GM12878 (cell line): ENCODE measurements at regions not wholly inside any gene's neighbourhood (a gene's known extent, or its start where the extent isn't known, plus 50 kb on each side); places are given as distances from the start of the nearest gene placed in this dataset.

Experiments used
- ATAC-seq: fragments of 200-7000 bp; cut with Tn5 transposase; 3 replicates; pipeline ENCODE4 v1.9.1; 2020; ENCODE audit warnings: mild to moderate bottlenecking, moderate library complexity
- BruUV-seq: library from RNA; stranded (reverse); fragments of 400-500 nt; replicated peaks from 2 replicates; lab custom pipeline; 2021; lab: Mats Ljungman, UMichigan
- CTCF ChIA-PET: fragments of 300-600 bp; sonication (Branson Sonifier 250); formaldehyde crosslinking; extraction: SDS; loops from one replicate; lab custom pipeline; 2021; ENCODE audit warnings: inconsistent platforms; lab: Yijun Ruan, JAX
- POLR2A ChIA-PET: fragments of 350-600 bp; formaldehyde crosslinking; extraction: SDS; loops from one replicate; lab custom pipeline; 2021; ENCODE audit warnings: inconsistent platforms; lab: Charles Lee
- RAD21 ChIA-PET: fragments of 300-600 bp; sonication (Branson Sonifier 250); formaldehyde crosslinking; loops from one replicate; lab custom pipeline; 2023; ENCODE audit warnings: antibody characterized with exemption; ENCODE audit not compliant: unreplicated experiment; lab: Charles Lee
- SMC1A ChIA-PET: fragments of 300-600 bp; sonication (Branson Sonifier 250); formaldehyde crosslinking; loops from one replicate; lab custom pipeline; 2023; ENCODE audit not compliant: unreplicated experiment, uncharacterized antibody; lab: Charles Lee
- DNase-seq: peaks from one replicate; pipeline ENCODE4 v3.0.0-alpha.2; 2011; ENCODE audit warnings: low read depth, low spot score
- FAIRE-seq: peaks from 3 replicates; lab custom pipeline; 2011; peaks lifted over from hg19 to GRCh38; lab: Jason Lieb, UNC
- H2AFZ ChIP-seq: 2 replicates; pipeline ENCODE4 v1.6.0; 2011; ENCODE audit warnings: low read depth, low read length, control low read depth; ENCODE audit not compliant: control insufficient read depth
- H3K27ac ChIP-seq: 2 replicates; pipeline ENCODE4 v1.5.1; 2011; ENCODE audit warnings: control low read depth; ENCODE audit not compliant: control insufficient read depth, insufficient read depth
- H3K27me3 ChIP-seq, 2 experiments: replicated peaks in 1 of 2; 2 replicates each; pipeline versions ENCODE4 v1.6.0 to v1.6.1; 2011; ENCODE audit warnings: low read length in 1 of 2; ENCODE audit not compliant: control insufficient read depth in 2 of 2, insufficient read depth in 2 of 2
- H3K36me3 ChIP-seq, 2 experiments: 2 replicates each; pipeline ENCODE4 v1.5.1; 2011; ENCODE audit warnings: low read length in 1 of 2; ENCODE audit not compliant: control insufficient read depth in 2 of 2, insufficient read depth in 2 of 2
- H3K4me1 ChIP-seq: 2 replicates; pipeline ENCODE4 v1.6.1; 2011; ENCODE audit warnings: mild to moderate bottlenecking, low read length, moderate library complexity, mixed read lengths; ENCODE audit not compliant: control insufficient read depth, insufficient read depth
- H3K4me2 ChIP-seq: 2 replicates; pipeline ENCODE4 v1.6.0; 2011; ENCODE audit warnings: control low read depth; ENCODE audit not compliant: control insufficient read depth, insufficient read depth
- H3K4me3 ChIP-seq: fragments of 200-600 bp; sonication (generic); 2 replicates; pipeline ENCODE4 v1.5.1; 2016
- H3K79me2 ChIP-seq: 2 replicates; pipeline ENCODE4 v1.6.0; 2011; ENCODE audit warnings: low read length; ENCODE audit not compliant: control insufficient read depth, insufficient read depth
- H3K9ac ChIP-seq: 2 replicates; pipeline ENCODE4 v1.8.0; 2011; ENCODE audit warnings: low read length, control low read depth, mixed read lengths; ENCODE audit not compliant: control insufficient read depth, insufficient read depth
- H3K9me3 ChIP-seq: replicated peaks from 3 replicates; pipeline ENCODE4 v1.5.1; 2011; ENCODE audit warnings: mild to moderate bottlenecking, low read length; ENCODE audit not compliant: control insufficient read depth, insufficient read depth
- H4K20me1 ChIP-seq: 2 replicates; pipeline ENCODE4 v1.6.0; 2011; ENCODE audit not compliant: control insufficient read depth, insufficient read depth
- DPF2 ChIP-seq: fragments of 450-650 bp; IDR thresholded peaks from 2 replicates; pipeline ENCODE4 v1.6.1; 2017; ENCODE audit warnings: mild to moderate bottlenecking
- FOS ChIP-seq: IDR thresholded peaks from 3 replicates; pipeline ENCODE4 v1.6.1; 2011; ENCODE audit warnings: borderline replicate concordance; ENCODE audit not compliant: insufficient read length; ENCODE audit errors: extremely low read depth
- JUNB ChIP-seq: IDR thresholded peaks from 2 replicates; pipeline ENCODE4 v1.6.1; 2016; ENCODE audit warnings: antibody characterized with exemption, mild to moderate bottlenecking
- NKRF ChIP-seq: fragments of 450-650 bp; conservative IDR thresholded peaks from 2 replicates; pipeline ENCODE4 v1.6.1; 2017; ENCODE audit warnings: mild to moderate bottlenecking, moderate library complexity
- RAD51 ChIP-seq: fragments of 450-650 bp; IDR thresholded peaks from 2 replicates; pipeline ENCODE4 v1.6.1; 2016; ENCODE audit warnings: moderate library complexity, mild to moderate bottlenecking, inconsistent platforms
- SMAD5 ChIP-seq: IDR thresholded peaks from 2 replicates; pipeline ENCODE4 v1.6.1; 2016; ENCODE audit warnings: antibody characterized with exemption, low read depth
- SREBF2 ChIP-seq: IDR thresholded peaks from 2 replicates; pipeline ENCODE4 v1.6.1; 2012; ENCODE audit warnings: mild to moderate bottlenecking, low read length
- WRNIP1 ChIP-seq: IDR thresholded peaks from 2 replicates; pipeline ENCODE4 v1.6.1; 2011; ENCODE audit warnings: low read depth, low read length, improper control_type of control experiment, borderline replicate concordance
- ZBED1 ChIP-seq: IDR thresholded peaks from 2 replicates; pipeline ENCODE4 v1.6.1; 2016; ENCODE audit warnings: borderline replicate concordance
- ZNF384 ChIP-seq: IDR thresholded peaks from 2 replicates; pipeline ENCODE4 v1.6.1; 2012; ENCODE audit warnings: low read depth, mild to moderate bottlenecking, low read length, improper control_type of control experiment, borderline replicate concordance
- WGBS: methylation state at CpG from one replicate; pipeline ENCODE4 v1.1.6; 2016; ENCODE audit warnings: low lambda C conversion rate; ENCODE audit not compliant: insufficient replicate concordance, insufficient coverage; ENCODE audit errors: missing lambda C conversion rate; 5-methylcytosine and 5-hydroxymethylcytosine counted together
- in situ Hi-C: fragments of 300-500 bp; cut with MboI; formaldehyde crosslinking; loops from 9 replicates; pipeline ENCODE4 v1.14.3; 2018; ENCODE audit warnings: mixed read lengths
- intact Hi-C: fragments of 100-400 bp; cut with micrococcal nuclease; formaldehyde crosslinking; loops from one replicate; pipeline ENCODE4 v1.14.2; 2022; ENCODE audit not compliant: unreplicated experiment

- WGBS = 16% methylated on average over 4 of the region's 4 CpGs
- in situ Hi-C loops (no loop called here), intact Hi-C loops (no loop called here)
- Histone ChIP-seq H4K20me1 (no peaks in the 10 kb centered on the region), H3K4me2 (no peak overlapping the region), H3K4me3 (no peak overlapping the region), H3K9me3 (no peaks in the 10 kb centered on the region), H3K36me3 (no peaks in the 10 kb centered on the region), H3K79me2 (no peaks in the 10 kb centered on the region), H3K27me3 (no peaks in the 10 kb centered on the region), H3K9ac (no peak overlapping the region), H3K27ac (no peak overlapping the region), H2AFZ (no peak overlapping the region), H3K4me1 (no peaks in the 10 kb centered on the region)
- POLR2A ChIA-PET = no interaction called here
- no peak for ATAC-seq
- no peak for TF ChIP-seq FOS
- no peak for TF ChIP-seq DPF2
- no peak for TF ChIP-seq SREBF2
- TF ChIP-seq RAD51 = no peak
- no peak for TF ChIP-seq JUNB
- no peak for TF ChIP-seq ZBED1
- no peak for TF ChIP-seq SMAD5
- TF ChIP-seq ZNF384 = no peak
- TF ChIP-seq WRNIP1 = no peak
- TF ChIP-seq NKRF = no peak
- RAD21 ChIA-PET = no interaction called here
- CTCF ChIA-PET = no interaction called here
- DNase-seq = no peak
- SMC1A ChIA-PET = no interaction called here
- no TSS peak for BruUV-seq
- no peak for FAIRE-seq
Observed at GRCh38 chr3:70821602-70822001, 509.2 kb upstream of the MDFIC2 start.
